Stimulated activated CD8-positive, alpha-beta memory T cell treated with anti-CD3 and anti-CD28 coated beads, Interleukin-2, amount 100 ng/mL, for 48 hours (primary cell): ENCODE measurements at regions not wholly inside any gene's neighbourhood (a gene's known extent, or its start where the extent isn't known, plus 50 kb on each side); places are given as distances from the start of the nearest gene placed in this dataset.

ENCODE experiments used
- DNase-seq, 2 donors: peaks; one replicate each; pipeline ENCODE4 v3.0.0-alpha.2; 2020; ENCODE audit warnings: low read depth in 2 of 2

DNA sequence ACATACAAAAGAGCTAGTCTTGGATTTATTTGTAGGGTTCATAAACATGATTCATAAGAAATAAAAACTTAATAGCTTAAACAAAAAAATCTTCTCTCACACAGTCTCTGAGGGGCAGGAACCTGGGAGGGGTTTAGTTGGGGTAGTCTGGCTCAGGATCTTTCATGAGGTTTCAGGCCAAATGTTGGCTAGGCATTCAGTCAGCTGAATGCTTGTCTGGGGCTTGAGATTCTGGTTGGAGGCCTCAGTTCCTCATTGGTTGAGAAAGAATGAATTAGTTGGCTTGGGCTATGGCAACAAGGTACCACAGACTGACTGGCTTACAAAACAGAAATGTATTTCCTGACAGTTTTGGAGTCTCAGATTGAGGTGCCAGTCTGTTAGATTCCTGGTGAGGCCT, 74.3 kb downstream of the ANKRD7 start:
- DNase-seq, result no peak

DNA sequence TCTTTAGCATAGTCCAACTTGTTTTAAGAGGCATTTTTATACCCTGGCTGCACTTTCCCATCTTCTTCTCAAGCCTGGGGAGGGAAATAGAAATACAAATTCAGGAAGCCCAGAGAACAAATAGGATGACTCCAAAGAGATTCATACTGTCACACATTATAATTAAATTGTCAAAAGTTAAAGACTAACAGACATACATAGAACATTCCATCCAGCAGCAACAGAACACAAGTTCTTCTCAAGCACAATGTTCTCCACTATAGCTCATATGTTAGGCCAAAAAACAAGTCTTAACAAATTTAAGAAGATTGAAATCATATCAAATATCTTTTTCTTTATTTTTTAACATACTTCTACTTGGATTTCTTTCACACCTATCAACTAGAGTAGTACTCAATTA, 75.7 kb downstream of the ANKRD7 start:
- DNase-seq, result no peak

DNA sequence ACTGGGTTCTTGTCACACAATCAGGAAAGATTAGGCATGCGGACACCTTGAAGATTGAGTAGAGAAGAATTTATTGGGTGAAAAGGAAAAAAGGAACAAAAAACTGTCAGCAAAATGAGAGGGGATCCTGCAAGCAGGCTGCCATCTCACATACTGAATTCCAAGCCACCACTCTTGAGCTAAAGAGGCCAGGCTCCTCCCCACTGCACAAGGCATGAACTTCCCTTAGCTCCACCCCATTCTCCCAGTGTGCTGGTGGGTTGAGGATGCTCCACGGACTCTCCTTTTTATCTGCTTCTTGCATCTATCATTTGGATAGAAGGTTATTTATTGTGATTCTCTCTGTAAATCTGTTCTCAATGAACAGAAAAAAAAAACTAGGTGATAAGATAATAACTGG, 79.6 kb downstream of the ANKRD7 start:
- no peak for DNase-seq

DNA sequence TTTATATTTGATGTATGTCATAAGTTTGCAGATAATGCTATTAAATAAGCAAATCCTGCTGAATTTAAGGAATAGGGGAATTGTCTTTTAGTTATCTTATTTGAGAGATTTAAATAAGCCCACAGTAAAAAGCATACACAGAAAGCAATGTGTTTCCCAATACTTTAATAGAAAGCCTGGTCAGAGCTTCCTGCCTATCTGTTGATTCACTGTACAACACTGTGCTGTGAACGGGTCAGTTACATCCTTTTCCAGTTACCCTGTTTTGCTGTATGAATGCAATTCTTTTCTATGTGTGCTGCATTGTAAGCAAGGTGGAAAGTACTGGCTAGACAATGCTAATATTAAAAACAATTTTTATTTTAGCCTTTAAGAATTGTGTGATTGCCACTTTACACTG, 81.2 kb downstream of the ANKRD7 start:
- no peak for DNase-seq

DNA sequence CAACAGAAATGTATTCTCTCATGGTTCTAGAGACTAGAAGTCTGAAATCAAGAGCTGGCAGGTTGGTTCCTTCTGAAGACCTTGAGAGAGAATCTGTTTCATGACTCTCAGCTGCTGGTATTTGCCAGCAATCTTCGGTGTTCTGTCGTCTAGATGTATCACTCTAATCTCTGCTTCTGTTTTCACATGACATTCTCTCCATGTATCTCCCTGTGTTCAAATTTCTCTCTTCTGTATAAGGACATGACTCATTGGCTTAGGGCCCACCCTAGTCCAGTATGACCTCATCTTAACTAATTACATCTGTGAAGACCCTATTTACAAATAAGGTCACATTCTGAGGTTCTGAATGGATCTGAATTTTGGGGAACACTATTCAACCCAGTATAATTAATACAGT, 82.3 kb downstream of the ANKRD7 start:
- DNase-seq, result no peak

DNA sequence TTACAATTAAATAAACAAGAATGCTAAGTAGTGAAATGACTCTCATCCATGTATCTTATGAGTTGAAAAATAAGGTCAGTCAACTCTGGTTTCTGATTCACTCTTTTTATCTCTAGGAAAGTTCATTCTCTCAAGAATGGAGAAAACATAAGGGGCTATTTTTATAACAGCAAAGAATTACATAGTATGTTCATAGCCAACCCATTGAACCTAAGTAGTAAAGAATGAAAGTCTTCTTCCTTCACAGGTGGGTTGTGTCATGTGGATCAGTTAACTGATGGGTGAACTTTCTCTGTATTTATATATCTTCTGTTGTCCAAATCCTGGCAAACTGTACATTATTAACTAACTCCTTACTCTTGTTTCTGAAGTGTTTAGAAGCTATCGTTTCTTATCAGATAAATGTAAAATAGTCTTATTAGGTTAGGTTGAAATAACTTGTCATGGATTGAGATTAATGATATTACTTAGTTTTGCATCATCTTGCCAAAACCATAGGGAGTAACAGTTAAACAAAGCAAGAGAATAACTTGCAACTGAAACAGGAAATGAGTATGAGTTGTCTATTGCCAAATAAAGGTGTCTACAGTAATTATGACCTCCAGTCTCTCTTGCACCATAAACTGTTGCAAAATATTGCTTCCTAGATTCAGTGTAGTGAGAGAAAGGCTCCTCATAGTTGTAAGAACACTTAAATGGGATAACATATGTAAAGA, 86.8 kb downstream of the ANKRD7 start:
- DNase-seq, result no peak

DNA sequence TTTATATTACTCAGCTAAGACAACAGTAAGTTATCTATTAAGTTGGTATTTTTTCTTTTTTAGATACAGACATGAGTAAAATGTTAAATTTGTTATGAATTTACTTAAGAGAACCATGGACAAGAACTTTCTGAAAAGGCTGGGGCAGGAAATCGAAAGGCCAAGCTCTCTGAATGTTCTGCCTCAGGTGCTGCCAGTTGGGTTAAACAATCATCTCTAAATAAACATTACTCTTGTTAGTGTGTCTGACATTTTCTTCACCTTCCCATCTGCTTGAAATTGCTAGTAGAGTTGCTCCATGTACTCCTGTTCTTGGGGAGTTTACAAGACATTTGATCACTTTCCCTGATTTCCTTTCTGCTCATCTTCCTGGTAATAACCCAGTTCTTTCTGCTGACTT, 87.5 kb downstream of the ANKRD7 start:
- no peak for DNase-seq

DNA sequence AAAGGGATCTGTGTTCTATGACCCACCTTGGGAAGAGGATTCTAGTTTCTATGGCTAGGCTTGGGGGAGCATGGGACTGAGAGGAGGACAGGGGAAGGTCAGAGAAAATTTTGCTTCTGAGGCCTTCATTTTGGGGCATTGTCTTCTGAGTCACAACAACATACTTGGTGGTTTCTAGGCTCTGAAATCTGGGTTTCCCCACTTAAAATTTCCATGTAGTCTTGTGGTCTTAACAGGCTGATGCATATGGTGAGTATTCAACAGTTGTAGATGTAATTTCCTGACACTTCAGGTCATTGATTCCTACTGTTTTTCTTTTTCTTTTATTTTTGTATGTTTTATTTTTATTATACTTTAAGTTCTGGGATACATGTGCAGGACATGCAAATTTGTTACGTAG, 88.5 kb downstream of the ANKRD7 start:
- no peak for DNase-seq

DNA sequence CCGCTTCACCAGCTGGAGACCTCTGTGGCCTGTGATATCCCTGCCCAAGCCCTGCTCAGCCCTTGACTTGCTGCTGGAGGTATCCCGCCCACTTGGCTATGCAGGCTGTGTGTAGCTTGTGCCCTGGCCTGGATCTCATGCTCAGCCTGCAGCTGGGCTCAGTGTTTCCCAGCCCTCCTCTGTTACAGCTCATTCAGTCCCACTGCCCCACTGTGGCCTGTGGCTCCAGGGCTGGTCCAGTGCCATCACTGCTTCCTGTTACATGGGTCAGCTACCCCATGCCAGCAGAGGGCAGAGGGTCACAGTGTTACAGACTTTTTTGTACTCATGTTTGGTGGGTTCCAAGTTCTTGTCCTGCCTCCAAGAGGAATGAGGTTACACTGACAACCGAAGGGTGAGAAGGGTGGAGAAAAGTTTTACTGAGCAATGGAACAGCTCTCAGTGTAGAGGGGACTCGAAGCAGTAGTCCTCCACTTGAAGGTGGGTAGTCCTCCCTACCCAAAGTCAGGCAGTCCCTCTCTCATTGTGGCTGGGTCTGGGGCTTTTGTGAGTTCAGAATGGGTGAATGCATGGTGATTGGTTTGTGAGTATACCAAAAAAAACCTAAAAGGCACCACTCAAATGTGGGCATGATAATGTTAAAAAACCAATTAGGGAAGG, 100.4 kb downstream of the ANKRD7 start:
- DNase-seq, result no peak

DNA sequence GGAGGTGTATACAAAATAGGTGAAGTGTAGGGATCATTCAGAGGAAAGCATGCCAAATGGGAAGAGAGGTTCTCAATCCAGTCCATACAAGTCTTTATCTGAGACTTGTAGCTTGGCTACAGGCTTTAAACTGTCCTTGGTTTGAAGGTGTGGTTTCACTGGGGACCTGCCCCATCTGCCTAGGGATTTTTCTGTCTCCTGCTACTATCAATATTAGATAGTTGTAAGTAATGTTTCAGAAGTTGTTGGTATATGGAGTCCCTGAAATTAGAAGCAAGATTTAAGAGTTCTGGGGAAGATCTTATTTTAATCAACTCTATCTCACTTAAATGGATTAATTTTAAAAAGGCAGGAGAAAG, 100.9 kb downstream of the ANKRD7 start:
- DNase-seq, result no peak

DNA sequence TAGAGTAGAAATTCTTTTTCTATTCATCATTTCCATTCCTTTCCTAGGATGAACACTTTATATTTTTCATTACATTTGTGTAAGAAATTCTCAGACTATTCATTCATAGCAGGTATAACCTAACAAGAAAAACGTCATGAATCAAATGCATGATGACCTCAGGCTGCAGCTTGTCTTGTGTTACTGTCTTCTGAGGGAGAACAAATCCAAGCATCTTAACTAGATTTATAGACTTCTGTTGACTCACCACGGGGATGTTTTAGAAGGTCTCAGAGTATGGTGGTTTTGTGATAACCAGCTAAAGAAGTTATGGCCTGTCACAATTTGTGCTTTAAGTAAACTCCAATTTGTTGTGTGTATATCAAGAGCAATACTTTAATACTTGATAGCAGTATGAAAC, 102.7 kb downstream of the ANKRD7 start:
- DNase-seq, result no peak

DNA sequence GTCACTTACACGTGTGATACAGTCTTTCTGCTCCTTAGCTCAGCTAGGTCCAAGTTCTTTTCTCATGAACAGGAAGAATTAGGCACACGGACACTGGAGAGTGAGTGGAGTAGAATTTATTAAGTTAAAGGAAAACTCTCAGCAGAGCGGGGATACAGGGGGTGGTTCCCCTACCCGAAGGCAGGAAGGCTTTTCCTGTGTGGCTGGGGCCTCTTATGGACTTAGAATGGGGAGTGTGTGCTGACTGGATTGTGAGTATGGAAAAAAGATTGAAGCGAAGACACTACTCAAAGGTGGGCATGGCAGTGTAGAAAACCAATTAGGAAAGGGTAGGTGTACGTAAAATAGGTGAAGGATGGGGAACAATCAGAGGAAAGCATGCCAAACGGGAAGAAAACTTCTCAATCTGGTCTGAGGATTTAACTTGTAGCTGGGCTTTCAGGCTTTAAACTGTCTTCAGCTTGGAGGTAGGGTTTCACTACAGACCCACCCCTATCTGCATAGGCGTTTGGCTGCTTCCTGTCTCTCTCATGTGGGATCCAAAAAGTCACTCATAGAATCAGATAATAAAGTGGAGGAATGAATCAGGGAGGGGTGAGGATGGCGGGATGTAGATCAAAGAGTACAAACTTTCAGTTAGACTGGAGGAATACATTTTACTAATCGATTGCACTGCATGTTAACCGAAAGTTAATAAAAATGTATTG, 104.2 kb downstream of the ANKRD7 start:
- no peak for DNase-seq

DNA sequence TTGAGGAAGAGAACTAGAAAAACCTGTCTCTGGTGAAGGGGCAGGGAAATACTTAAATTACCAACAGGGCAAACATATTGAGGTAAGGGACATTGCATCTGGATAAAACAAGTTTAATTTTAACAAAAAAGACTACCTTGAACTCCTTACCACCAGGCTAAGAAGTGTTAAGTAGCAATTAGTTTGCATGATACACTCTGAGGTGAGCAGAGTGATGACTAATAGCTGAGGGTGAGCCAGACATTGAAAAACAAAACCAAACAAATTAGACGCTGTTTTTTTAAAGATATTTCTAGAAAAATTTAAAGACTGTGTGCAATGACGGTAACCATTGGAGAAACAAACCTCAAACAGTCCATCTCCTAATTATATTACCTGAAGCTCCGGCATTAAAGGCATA, 105.9 kb downstream of the ANKRD7 start:
- DNase-seq, result no peak

DNA sequence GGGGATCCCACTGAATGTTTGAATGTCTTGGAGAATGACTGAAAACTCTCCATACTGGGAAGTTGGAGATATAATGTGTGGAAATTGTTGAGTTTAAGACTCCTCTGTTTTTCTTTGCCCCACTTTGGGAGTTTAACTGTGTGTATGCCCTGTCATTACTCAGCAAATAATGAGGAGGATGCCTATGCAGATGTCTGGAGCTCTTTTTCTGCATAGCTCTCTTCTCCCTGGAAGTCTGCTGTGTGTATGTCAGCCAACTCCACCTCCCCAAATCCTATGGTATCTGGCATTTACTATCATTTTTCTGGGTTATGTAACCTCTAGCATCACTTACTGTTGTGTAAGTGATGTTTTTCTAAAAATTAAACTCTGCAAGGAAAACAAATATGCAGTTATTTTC, 122.2 kb downstream of the ANKRD7 start:
- DNase-seq, result no peak

DNA sequence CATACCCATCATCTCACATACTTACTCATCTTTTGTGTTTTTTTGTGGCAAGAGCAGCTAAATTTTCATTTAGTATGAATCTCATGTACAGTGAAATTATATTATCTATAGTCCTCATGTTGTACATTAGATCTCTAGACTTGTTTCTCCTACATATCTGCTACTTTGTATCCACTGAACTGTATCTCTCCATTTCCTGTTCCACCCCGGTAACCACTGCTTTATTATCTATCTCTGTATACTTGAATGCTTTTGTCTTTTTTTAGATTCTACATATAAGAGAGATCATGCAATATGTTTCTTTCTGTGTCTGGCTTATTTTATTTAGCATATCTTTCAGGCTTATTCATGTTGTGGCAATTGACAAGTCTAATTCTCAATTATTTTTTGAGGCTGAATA, 125.1 kb downstream of the ANKRD7 start:
- DNase-seq, result no peak

DNA sequence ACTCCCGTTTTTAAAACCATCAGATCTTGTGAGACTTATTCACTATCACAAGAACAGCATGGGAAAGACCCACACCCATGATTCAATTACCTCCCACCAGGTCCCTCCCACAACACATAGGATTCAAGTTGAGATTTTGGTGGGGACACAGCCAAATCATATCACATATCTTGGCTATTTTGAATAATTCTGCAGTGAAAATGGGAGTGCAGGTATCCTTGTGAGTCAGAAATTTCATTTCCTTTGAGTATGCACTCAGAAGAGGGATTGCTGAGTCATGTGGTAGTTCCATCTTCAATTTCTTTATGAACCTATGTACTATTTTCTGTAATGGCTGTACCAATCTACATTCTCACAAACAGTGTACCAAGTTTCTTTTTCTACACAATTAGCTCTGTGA, 125.8 kb downstream of the ANKRD7 start:
- no peak for DNase-seq

DNA sequence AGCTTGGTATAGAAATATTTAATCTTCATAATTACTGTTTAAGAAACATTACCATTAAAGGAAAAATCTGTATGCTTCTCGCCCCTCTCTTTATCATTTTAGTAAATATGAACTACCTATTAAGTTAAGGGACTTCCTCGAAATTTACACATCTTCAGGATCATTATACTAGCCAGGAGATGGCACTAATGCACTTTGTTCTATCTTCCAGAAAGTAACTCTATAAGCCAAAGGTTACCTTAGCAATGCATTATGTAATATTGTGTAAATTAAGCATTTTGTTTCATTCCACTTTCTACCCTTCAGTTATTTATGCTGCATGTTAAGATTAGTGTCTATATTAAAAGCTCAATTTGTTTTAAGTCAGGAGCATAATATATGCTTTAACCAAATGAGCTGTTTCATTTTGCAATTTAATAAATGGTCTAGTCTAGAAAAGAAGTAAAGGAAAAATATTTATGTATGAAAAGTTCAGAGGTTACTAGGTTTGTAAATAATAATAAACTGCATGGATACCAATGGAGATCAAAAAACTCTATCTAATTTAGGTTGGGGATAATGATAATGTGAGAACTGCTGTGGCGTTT, 128.5 kb downstream of the ANKRD7 start:
- no peak for DNase-seq

DNA sequence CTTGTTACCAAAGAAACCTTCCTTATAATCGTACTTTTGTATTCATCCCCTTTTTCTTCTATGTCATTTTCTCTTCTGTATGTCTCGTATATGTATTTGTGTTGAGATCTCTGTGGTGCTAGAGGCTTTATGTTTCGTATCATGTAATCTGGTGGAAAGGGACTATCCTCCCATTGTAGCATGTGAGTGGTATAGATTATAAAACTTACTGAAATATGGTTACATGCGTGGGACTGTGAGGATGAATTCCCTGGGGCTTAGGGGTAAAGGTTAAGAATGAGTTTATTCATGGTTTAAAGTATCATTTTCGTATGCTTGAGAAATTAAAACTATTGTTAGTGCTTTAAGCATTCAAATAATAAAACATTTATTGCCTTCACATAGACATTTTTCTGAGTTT, 141.9 kb downstream of the ANKRD7 start:
- DNase-seq, result no peak

DNA sequence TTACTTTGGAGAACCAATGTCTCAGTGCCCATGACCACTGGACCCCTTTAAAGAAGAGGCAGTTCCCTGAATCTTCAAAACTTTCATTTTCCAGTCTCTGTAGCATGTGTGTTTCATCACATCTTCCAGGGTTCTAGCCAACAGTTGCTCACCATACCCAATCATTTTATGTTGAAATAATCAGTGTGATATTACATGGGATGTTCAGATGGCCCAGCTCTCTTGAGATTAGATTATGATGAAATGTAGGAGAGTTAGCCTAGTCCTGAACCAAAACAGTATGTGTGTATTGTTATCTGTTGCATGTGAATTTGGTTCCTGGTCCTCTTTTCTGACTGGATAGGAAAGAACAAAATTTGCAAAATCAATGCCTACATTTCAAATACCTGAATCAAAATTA, 144.5 kb downstream of the ANKRD7 start:
- no peak for DNase-seq

DNA sequence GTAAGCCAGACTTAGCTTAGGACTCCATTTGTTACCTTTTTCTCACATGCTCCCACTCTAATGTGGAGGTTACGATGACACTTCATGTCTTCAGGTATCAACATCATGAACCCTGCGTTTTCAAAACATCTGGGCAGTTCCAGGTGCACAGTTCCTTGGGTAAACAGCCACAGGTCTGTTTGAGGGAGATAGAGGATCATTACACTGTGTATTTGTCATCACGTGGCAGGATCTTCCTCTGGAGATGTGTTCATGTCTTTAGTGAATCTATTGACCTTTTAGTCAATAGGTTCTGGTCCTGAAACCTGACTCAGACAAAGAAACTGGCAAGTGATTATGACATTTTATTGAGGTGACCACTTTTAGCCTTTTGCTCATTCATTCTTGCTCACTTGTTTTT, 145.5 kb downstream of the ANKRD7 start:
- no peak for DNase-seq

DNA sequence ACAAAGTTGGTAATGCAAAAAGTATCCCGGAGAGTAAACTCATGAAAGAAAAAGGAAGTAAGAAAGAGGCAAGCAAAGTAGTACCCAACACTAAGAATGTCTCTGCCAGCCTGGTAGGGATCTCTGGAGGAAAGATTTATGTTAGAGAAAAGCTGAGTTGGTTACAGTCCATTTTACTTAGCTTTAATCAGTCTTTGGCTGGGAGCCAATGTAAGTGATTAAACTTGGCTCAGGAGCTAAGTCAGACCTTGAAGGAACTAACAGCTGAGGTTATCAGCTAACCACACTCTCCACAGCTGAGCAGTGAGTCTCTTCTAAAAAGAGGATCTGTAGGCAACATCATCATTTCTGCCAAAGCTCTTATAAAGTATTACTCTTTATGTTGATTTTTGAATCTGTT, 148.0 kb downstream of the ANKRD7 start:
- DNase-seq, result no peak

DNA sequence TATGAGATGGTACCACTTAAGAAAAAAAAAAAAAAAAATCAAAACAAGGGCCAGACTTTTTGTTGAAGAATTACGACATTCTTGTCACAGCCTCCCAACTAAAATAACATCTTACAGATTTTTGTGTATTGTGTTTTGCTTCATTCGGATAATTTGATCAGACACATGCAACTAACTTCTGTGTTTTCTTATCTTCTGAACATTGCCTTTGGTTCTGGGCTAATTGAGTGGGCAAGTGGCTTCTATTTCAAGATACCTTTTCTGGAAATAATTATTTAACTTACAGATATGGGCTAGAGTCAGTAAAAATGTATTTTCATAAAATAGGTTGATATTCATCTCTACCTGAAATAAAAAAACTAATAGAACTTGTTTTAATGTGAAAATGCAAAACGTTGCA, 165.1 kb downstream of the ANKRD7 start:
- DNase-seq, result no peak

DNA sequence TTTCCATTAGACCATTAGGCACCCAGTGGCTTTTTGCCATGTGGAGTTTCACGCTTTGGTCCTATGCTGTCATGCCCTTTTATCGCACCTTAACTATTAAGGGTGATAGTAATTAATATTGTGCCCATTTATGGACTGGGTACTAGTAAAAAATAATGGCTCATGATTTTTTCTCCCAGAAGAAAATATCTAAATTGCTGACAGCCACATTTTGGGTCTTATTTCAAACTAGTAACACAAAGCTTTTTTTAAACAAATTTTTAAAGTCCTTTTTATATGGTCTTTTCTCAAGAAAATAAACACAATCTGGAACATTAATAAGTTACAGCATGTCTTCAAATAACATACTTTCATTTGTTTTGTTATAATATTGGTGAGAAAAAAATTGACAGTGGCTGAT, 179.7 kb downstream of the ANKRD7 start:
- no peak for DNase-seq
